C4-2B (cell line): ENCODE measurements at regions not wholly inside any gene's neighbourhood (a gene's known extent, or its start where the extent isn't known, plus 50 kb on each side); places are given as distances from the start of the nearest gene placed in this dataset.

ENCODE experiments used
- H3K27ac ChIP-seq: fragments of 450-650 bp; 2 replicates; pipeline ENCODE4 v1.5.1; 2017
- ZFX ChIP-seq: fragments of 450-650 bp; IDR thresholded peaks from 2 replicates; pipeline ENCODE4 v1.6.1; 2017
- TF ChIP-seq, protein P1 (sequence below): fragments of 450-650 bp; conservative IDR thresholded peaks from 2 replicates; pipeline ENCODE4 v1.5.1; 2017; ENCODE audit warnings: mild to moderate bottlenecking

DNA sequence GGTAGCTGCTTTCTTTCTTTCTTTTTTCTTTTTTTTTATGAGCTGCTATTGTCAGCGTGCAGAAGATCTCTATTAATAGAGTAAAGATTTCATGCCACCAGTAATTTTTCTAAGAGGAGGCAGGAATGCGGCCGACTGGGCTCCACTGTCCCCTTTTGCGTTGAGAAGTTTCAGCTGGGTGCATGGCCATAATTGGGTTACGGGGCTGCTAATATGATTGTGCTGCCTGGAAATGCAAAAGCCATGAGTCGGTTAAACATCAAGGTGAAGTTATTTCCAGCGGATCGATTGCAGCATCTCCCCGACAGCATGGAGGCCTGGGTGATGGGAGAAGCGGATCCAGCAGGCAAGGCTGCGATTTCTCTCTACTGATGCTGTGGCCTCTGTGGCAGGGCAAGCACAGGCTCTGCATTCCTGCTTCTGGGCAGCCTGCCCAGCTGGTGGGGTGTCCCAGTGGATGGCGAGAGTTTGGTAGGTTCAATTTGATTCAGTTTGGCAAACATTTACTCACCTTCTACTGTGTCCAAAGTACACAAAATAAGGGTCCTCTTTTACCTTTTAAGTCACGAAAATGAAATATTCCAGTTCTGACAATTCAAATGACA lies 54.4 kb upstream of the PRMT8 start:
- TF ChIP-seq, protein P1, sequence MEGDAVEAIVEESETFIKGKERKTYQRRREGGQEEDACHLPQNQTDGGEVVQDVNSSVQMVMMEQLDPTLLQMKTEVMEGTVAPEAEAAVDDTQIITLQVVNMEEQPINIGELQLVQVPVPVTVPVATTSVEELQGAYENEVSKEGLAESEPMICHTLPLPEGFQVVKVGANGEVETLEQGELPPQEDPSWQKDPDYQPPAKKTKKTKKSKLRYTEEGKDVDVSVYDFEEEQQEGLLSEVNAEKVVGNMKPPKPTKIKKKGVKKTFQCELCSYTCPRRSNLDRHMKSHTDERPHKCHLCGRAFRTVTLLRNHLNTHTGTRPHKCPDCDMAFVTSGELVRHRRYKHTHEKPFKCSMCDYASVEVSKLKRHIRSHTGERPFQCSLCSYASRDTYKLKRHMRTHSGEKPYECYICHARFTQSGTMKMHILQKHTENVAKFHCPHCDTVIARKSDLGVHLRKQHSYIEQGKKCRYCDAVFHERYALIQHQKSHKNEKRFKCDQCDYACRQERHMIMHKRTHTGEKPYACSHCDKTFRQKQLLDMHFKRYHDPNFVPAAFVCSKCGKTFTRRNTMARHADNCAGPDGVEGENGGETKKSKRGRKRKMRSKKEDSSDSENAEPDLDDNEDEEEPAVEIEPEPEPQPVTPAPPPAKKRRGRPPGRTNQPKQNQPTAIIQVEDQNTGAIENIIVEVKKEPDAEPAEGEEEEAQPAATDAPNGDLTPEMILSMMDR = no peak
- no peak for TF ChIP-seq ZFX
- H3K27ac ChIP-seq = no peak overlapping the region

DNA sequence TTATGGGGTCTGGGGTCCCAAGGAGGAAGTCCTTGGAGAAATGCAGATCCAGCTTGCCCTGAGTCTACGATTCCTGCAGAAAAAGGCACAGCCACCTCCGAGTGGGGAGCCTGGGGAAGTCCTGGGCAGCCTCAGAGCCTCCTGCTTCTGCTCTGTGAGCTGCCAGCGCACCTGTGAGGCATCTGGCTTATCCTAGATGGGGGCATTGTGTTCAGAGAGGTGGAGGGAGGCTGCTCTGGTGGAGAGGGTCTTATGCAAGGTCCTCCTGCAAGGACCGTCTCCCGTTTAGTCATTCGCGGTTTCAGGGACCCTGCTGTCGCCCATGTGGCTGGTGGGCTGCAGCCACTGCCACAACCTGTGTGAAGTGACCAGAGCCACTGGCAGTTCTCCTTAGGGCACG lies 53.0 kb upstream of the PRMT8 start:
- TF ChIP-seq, protein P1 = no peak
- TF ChIP-seq ZFX = no peak

DNA sequence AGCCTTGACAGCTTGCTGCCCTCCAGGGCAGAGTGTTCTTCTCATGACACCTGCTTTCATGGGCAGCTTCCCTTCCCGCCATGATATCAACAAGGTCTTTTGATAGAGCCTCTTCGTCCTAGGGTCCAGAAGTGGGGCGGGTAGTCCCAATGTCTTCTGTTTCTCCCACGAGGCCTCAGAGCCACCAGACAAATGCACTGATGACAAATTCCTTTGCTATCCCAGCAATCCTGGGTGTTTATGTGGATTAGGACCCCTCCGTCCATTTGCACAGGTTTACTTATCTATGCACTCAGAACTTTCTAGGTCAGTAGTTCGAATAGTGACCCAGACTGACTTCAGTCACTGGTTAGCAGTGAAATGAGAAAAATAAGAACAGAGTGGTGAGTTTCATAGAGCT lies 52.6 kb upstream of the PRMT8 start:
- TF ChIP-seq, protein P1 = no peak
- no peak for TF ChIP-seq ZFX
- H3K27ac ChIP-seq = no peak overlapping the region

More for the DNA sequence above, 53.0 kb upstream of the PRMT8 start:
- H3K27ac ChIP-seq = no peak overlapping the region
